C4-2B (cell line): ENCODE measurements at regions not wholly inside any gene's neighbourhood (a gene's known extent, or its start where the extent isn't known, plus 50 kb on each side); places are given as distances from the start of the nearest gene placed in this dataset.

Experiments used
- CTCF ChIP-seq: fragments of 450-650 bp; conservative IDR thresholded peaks from 2 replicates; pipeline ENCODE4 v1.5.1; 2017; ENCODE audit warnings: mild to moderate bottlenecking
- ZFX ChIP-seq: fragments of 450-650 bp; IDR thresholded peaks from 2 replicates; pipeline ENCODE4 v1.6.1; 2017

- TF ChIP-seq CTCF (no peak), ZFX (no peak)
Observed at GRCh38 chr18:56202678-56203077, 435.7 kb downstream of the TXNL1 start.
